ENCODE measurements at regions not wholly inside any gene's neighbourhood (a gene's known extent, or its start where the extent isn't known, plus 50 kb on each side); places are given as distances from the start of the nearest gene placed in this dataset.
A peak's percentile ranks its signal among the peaks of the same experiment; 100 is the strongest.

DNA sequence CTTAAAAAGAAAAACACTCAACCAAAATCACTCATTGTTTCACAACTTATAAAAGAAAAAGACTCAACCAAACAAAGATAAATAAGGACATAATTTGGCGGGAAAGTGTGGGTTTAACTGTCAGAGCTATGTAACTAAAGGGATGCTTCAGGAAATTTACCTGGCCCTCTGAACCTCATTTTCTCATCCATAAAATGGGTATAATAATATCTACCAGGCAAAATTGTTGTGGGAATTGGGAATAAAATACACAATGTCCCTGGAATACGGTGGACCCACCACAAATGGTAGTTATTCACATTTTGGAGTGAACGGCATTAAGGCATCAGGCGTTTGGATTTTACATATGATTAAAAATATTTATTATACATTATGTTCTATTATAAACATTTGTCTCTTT is 228.5 kb upstream of the ANKRD55 start:
- no peaks in the 10 kb centered on the region for H3K9me3 ChIP-seq (ENCODE audit: severe bottlenecking)
- H3K36me3 ChIP-seq = no peaks in the 10 kb centered on the region
- H3K4me3 ChIP-seq (ENCODE audit: low read depth, low read length) = no peak overlapping the region
- H3K27ac ChIP-seq = no peak overlapping the region
- no peak for DNase-seq
- no peaks in the 10 kb centered on the region for H3K27me3 ChIP-seq (ENCODE audit: insufficient read depth, low read depth, severe bottlenecking)
- TF ChIP-seq, protein P1, sequence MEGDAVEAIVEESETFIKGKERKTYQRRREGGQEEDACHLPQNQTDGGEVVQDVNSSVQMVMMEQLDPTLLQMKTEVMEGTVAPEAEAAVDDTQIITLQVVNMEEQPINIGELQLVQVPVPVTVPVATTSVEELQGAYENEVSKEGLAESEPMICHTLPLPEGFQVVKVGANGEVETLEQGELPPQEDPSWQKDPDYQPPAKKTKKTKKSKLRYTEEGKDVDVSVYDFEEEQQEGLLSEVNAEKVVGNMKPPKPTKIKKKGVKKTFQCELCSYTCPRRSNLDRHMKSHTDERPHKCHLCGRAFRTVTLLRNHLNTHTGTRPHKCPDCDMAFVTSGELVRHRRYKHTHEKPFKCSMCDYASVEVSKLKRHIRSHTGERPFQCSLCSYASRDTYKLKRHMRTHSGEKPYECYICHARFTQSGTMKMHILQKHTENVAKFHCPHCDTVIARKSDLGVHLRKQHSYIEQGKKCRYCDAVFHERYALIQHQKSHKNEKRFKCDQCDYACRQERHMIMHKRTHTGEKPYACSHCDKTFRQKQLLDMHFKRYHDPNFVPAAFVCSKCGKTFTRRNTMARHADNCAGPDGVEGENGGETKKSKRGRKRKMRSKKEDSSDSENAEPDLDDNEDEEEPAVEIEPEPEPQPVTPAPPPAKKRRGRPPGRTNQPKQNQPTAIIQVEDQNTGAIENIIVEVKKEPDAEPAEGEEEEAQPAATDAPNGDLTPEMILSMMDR (IDR thresholded peaks at IDR 0.05; ENCODE audit: low read depth, low read length) = no peak

DNA sequence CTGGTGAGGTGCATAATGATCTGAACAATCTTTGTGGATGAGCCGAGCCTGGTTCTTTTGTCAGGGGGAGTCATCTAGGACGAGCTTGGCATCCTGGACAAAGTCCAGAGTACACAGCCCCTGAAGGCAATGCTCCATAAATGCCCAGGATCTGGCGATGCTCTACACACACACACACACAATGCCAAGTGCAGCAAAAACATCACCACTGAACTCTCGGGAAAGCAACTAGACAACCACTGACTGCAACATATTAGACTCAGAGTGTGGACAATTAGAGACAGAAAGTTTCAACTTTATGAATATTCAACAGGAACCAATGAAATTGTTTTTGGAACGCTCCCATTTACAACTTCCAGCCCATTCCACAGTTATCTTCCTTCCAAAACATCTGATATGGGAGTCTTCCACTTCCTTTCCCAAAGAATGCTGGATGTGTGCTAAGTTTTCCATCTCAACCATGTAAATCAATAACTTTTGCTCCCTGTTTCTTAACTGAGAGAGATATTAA is 227.6 kb upstream of the ANKRD55 start:
- Histone ChIP-seq H3K9me3 (ENCODE audit: severe bottlenecking) (no peaks in the 10 kb centered on the region), H3K27ac (no peak overlapping the region), H3K27me3 (ENCODE audit: insufficient read depth, low read depth, severe bottlenecking) (no peaks in the 10 kb centered on the region), H3K4me3 (ENCODE audit: low read depth, low read length) (no peak overlapping the region), H3K36me3 (no peaks in the 10 kb centered on the region)
- no peak for DNase-seq
- TF ChIP-seq, protein P1 (IDR thresholded peaks at IDR 0.05; ENCODE audit: low read depth, low read length) = no peak

DNA sequence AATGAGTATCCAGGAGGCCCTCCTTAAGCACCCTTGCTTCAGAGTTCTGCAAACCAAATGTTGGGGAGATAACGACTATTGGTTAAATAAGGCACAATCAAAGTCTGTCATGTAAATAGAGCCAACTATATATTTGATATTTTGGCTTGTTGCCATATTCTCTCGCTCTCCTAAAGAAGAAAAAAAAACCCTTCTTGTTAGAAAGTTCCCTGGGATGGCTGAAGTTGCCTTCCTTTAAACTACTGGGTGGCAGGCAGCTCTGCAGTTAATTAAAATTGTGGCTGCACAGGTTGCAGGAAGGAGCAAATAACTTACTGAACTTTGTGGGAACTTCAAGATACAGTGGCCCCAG is 227.0 kb upstream of the ANKRD55 start:
- no peaks in the 10 kb centered on the region for H3K36me3 ChIP-seq
- H3K4me3 ChIP-seq (ENCODE audit: low read depth, low read length) = no peak overlapping the region
- TF ChIP-seq, protein P1 (IDR thresholded peaks at IDR 0.05; ENCODE audit: low read depth, low read length) = no peak
- no peak for DNase-seq
- H3K27me3 ChIP-seq (ENCODE audit: insufficient read depth, low read depth, severe bottlenecking) = no peaks in the 10 kb centered on the region
- H3K9me3 ChIP-seq (ENCODE audit: severe bottlenecking) = no peaks in the 10 kb centered on the region
- no peak overlapping the region for H3K27ac ChIP-seq

GRCh38 chr5:56459394-56460194 is 226.5 kb upstream of the ANKRD55 start:
- TF ChIP-seq, protein P1 (IDR thresholded peaks at IDR 0.05; ENCODE audit: low read depth, low read length) = no peak
- no peaks in the 10 kb centered on the region for H3K27me3 ChIP-seq (ENCODE audit: insufficient read depth, low read depth, severe bottlenecking)
- peaks cover 4% of the 10 kb centered on the region for H3K9me3 ChIP-seq (ENCODE audit: severe bottlenecking)

DNA sequence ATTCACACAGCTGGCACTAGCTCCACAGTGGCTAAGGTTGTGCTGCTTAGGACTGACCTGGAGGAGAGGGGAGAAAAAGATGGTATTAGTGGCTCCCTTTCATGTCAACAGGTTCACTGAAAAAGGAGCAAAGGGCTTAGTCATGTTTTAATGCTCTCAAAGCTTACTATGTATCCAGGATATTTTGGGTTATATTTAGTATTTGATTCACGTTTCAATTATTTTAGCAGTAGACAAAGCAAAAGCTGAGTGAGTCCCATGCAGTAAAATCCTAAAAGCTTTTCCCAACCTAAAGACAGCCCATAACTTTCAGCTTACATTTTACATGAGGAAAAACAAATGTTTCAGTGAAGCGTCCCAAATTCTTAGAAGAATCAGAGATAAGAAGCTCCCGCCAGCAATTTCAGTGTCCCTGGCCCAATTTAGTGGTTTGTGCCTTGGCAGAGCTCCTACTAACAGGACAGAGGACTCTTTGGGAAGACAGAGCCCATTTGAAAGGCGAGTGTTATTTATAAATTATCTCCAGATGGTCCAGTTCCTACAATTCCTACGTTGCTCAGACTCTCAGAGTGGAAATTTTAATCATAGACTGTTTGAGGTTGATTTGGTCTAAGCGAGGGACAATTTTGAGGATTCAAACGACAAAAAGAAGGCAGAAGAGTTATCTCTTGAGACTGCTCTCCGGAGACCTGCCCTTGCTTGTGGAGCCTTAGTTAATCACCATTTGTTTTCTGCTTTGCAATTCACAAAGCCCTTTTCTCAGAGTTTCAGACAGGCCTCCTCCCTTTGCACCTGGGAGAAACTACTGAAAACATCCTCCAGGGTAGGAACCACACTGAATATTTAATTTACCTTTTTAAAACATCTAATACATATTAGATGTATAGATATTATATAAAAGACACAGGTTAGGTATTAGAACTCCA is 225.0 kb upstream of the ANKRD55 start:
- DNase-seq = no peak
- TF ChIP-seq, protein P1 (IDR thresholded peaks at IDR 0.05; ENCODE audit: low read depth, low read length) = no peak

More at GRCh38 chr5:56459394-56460194, 226.5 kb upstream of the ANKRD55 start:
- H3K4me3 ChIP-seq (ENCODE audit: low read depth, low read length) = no peak overlapping the region
- no peak overlapping the region for H3K27ac ChIP-seq
- H3K36me3 ChIP-seq = no peaks in the 10 kb centered on the region
- no peak for DNase-seq

More for the DNA sequence above, 225.0 kb upstream of the ANKRD55 start:
- Histone ChIP-seq H3K36me3 (no peaks in the 10 kb centered on the region), H3K27me3 (ENCODE audit: insufficient read depth, low read depth, severe bottlenecking) (no peaks in the 10 kb centered on the region), H3K9me3 (ENCODE audit: severe bottlenecking) (peaks cover 4% of the 10 kb centered on the region), H3K4me3 (ENCODE audit: low read depth, low read length) (no peak overlapping the region), H3K27ac (peak overlapping the region; percentile 18; the same call in 1 of the 2 replicates)
